Panc1 (cell line): ENCODE measurements at regions not wholly inside any gene's neighbourhood (a gene's known extent, or its start where the extent isn't known, plus 50 kb on each side); places are given as distances from the start of the nearest gene placed in this dataset.

Experiments
- ATAC-seq: fragments of 200-7000 bp; cut with Tn5 transposase; 2 replicates; pipeline ENCODE4 v1.9.1; 2020; ENCODE audit warnings: mild to moderate bottlenecking, moderate library complexity
- BruUV-seq: library from RNA; stranded (reverse); fragments of 400-500 nt; replicated peaks from 2 replicates; lab custom pipeline; 2021; lab: Mats Ljungman, UMichigan
- CTCF ChIA-PET: fragments of 300-600 bp; sonication (Branson Sonifier 250); formaldehyde crosslinking; loops from one replicate; lab custom pipeline; 2022; ENCODE audit warnings: antibody characterized with exemption; lab: Charles Lee
- POLR2A ChIA-PET: fragments of 300-600 bp; sonication (Branson Sonifier 250); formaldehyde crosslinking; loops from one replicate; lab custom pipeline; 2022; ENCODE audit warnings: antibody characterized with exemption; lab: Charles Lee
- DNase-seq: peaks from one replicate; pipeline ENCODE4 v3.0.0-alpha.2; 2010; ENCODE audit warnings: low read depth, low spot score
- H3K27ac ChIP-seq: 2 replicates; pipeline ENCODE4 v1.5.1; 2011; ENCODE audit warnings: mild to moderate bottlenecking, low read length, inconsistent platforms
- H3K27me3 ChIP-seq: fragments of 200-500 bp; sonication (Bioruptor generic); 2 replicates; pipeline ENCODE4 v1.6.0; 2014; ENCODE audit warnings: low read length, inconsistent platforms; ENCODE audit not compliant: control insufficient read depth, insufficient read depth
- H3K36me3 ChIP-seq: fragments of 200-500 bp; sonication (Bioruptor generic); 2 replicates; pipeline ENCODE4 v1.5.1; 2014; ENCODE audit warnings: inconsistent platforms, mild to moderate bottlenecking, low read length, moderate library complexity; ENCODE audit not compliant: control insufficient read depth, insufficient read depth
- H3K4me1 ChIP-seq: 2 replicates; pipeline ENCODE4 v1.5.1; 2011; ENCODE audit warnings: inconsistent platforms, mild to moderate bottlenecking, low read length, moderate library complexity; ENCODE audit not compliant: control insufficient read depth, insufficient read depth
- H3K4me3 ChIP-seq, 2 experiments: 2 replicates each; pipeline ENCODE4 v1.5.1; 2011 to 2012; ENCODE audit warnings: low read depth in 2 of 2, low read length in 2 of 2, mild to moderate bottlenecking in 2 of 2, inconsistent platforms in 1 of 2, moderate library complexity in 1 of 2
- H3K9me3 ChIP-seq: fragments of 200-500 bp; sonication (Bioruptor generic); 2 replicates; pipeline ENCODE4 v1.5.1; 2014; ENCODE audit warnings: low read depth, mild to moderate bottlenecking, inconsistent platforms, low read length, moderate library complexity; ENCODE audit not compliant: control insufficient read depth, insufficient read depth
- CTCF ChIP-seq: fragments of 450-650 bp; IDR thresholded peaks from 2 replicates; pipeline ENCODE4 v1.5.1; 2017; ENCODE audit warnings: mild to moderate bottlenecking
- POLR2AphosphoS5 ChIP-seq: IDR thresholded peaks from 2 replicates; pipeline ENCODE4 v1.6.1; 2012; ENCODE audit warnings: mild to moderate bottlenecking, low read depth, low read length, moderate library complexity
- REST ChIP-seq, 2 experiments: IDR thresholded peaks; 2 replicates each; pipeline ENCODE4 v1.6.1; 2011 to 2012; ENCODE audit warnings: low read depth in 2 of 2, control low read depth in 1 of 2, low read length in 1 of 2, mild to moderate bottlenecking in 1 of 2, moderate library complexity in 1 of 2; ENCODE audit not compliant: insufficient read depth in 1 of 2
- SIN3A ChIP-seq: IDR thresholded peaks from 2 replicates; pipeline ENCODE4 v1.6.1; 2012; ENCODE audit warnings: low read depth, mild to moderate bottlenecking, low read length, moderate library complexity, borderline replicate concordance; ENCODE audit not compliant: insufficient read depth
- TCF7L2 ChIP-seq: IDR thresholded peaks from 2 replicates; pipeline ENCODE4 v1.6.1; 2011; ENCODE audit warnings: mild to moderate bottlenecking, low read depth, low read length, inconsistent platforms
- in situ Hi-C: cut with HindIII; loops from 2 replicates; pipeline ENCODE4 v1.10.0; 2016; ENCODE audit warnings: low sequenced_read_pairs, low pct_unique_long_range_greater_than_20kb
- intact Hi-C: fragments of 100-400 bp; cut with micrococcal nuclease; formaldehyde crosslinking; loops from one replicate; pipeline ENCODE4 v1.10.0; 2022; ENCODE audit not compliant: unreplicated experiment

- intact Hi-C loops: no loop called here
- TF ChIP-seq TCF7L2 (no peak), SIN3A (no peak), CTCF (no peak), REST (IDR thresholded peaks at IDR 0.05; ENCODE audit: insufficient read depth in 1 of 2, low read depth in 2 of 2, low read length in 1 of 2) (no peak), POLR2AphosphoS5 (no peak)
- Histone ChIP-seq H3K27ac (no peak overlapping the region), H3K4me1 (no peaks in the 10 kb centered on the region), H3K4me3 (no peak overlapping the region), H3K27me3 (no peaks in the 10 kb centered on the region), H3K9me3 (no peaks in the 10 kb centered on the region), H3K36me3 (no peaks in the 10 kb centered on the region)
- ATAC-seq: no peak
- CTCF ChIA-PET: no interaction called here
- in situ Hi-C loops: no loop called here
- DNase-seq: no peak
- POLR2A ChIA-PET: no interaction called here
- no TSS peak for BruUV-seq
Measured at GRCh38 chr2:219881851-219882250, 254.4 kb downstream of the SLC4A3 start.

GRCh38 chr2:219886615-219887014, 259.2 kb downstream of the SLC4A3 start:
- ChIA-PET POLR2A (no interaction called here), CTCF (interaction anchor here (0.7 kb wide), 1 partner anchor 296 kb away, joined by 15 read pairs; no protein-coding TSS in a partner anchor)
- H3K27me3 ChIP-seq: no peaks in the 10 kb centered on the region
- in situ Hi-C loops: no loop called here
- no peak for TF ChIP-seq CTCF
- TF ChIP-seq TCF7L2: no peak
- no peak for TF ChIP-seq SIN3A
- TF ChIP-seq REST (IDR thresholded peaks at IDR 0.05; ENCODE audit: insufficient read depth in 1 of 2, low read depth in 2 of 2, low read length in 1 of 2): no peak
- no peak for TF ChIP-seq POLR2AphosphoS5
- no peak overlapping the region for H3K27ac ChIP-seq
- no peaks in the 10 kb centered on the region for H3K9me3 ChIP-seq
- H3K4me1 ChIP-seq: no peaks in the 10 kb centered on the region
- no peak for ATAC-seq
- no peak overlapping the region for H3K4me3 ChIP-seq
- BruUV-seq: no TSS peak
- intact Hi-C loops: no loop called here
- DNase-seq: no peak
- H3K36me3 ChIP-seq: no peaks in the 10 kb centered on the region
